GF-D8 (cell line): ENCODE measurements at regions not wholly inside any gene's neighbourhood (a gene's known extent, or its start where the extent isn't known, plus 50 kb on each side); places are given as distances from the start of the nearest gene placed in this dataset.
"Not testable (repeated sequence)": the region's sequence is repeated elsewhere in the genome, so short reads cannot be mapped to it uniquely, and the experiment has no call there.

Source experiments
- DNase-seq: peaks from one replicate; lab custom pipeline; 2025; lab: John Stamatoyannopoulos, UW

GRCh38 chr17:68097161-68097805, 61.7 kb downstream of the KPNA2 start:
- no peak for DNase-seq

GRCh38 chr17:68099341-68099753, 63.8 kb downstream of the KPNA2 start:
- DNase-seq: not testable (repeated sequence)

GRCh38 chr17:68100000-68100641, 64.6 kb downstream of the KPNA2 start:
- no peak for DNase-seq

GRCh38 chr17:68101075-68101986, 65.8 kb downstream of the KPNA2 start:
- peak; percentile 54 for DNase-seq

- no peak for DNase-seq
These were observed 66.4 kb downstream of the KPNA2 start for GRCh38 chr17:68101987-68102314.

GRCh38 chr17:68102318-68102758, 66.8 kb downstream of the KPNA2 start:
- no peak for DNase-seq

GRCh38 chr17:68103148-68103547, 67.6 kb downstream of the KPNA2 start:
- no peak for DNase-seq

- DNase-seq: no peak
These were observed 70.5 kb downstream of the KPNA2 start for GRCh38 chr17:68106085-68106484.

GRCh38 chr17:68107373-68107772, 71.8 kb downstream of the KPNA2 start:
- DNase-seq: no peak

- DNase-seq: no peak
These were observed 72.9 kb downstream of the KPNA2 start for GRCh38 chr17:68108313-68109000.

GRCh38 chr17:68109404-68109803, 73.9 kb downstream of the KPNA2 start:
- not testable (repeated sequence) for DNase-seq

- not testable (repeated sequence) for DNase-seq
These were observed 80.7 kb downstream of the KPNA2 start for GRCh38 chr17:68116211-68116610.

GRCh38 chr17:68122587-68122986, 87.1 kb downstream of the KPNA2 start:
- no peak for DNase-seq

- DNase-seq: no peak
These were observed 89.8 kb downstream of the KPNA2 start for GRCh38 chr17:68125111-68125870.

- no peak for DNase-seq
These were observed 92.4 kb downstream of the KPNA2 start for GRCh38 chr17:68127914-68128313.

- no peak for DNase-seq
These were observed 95.9 kb downstream of the KPNA2 start for GRCh38 chr17:68131456-68131855.

GRCh38 chr17:68133346-68134045, 98.0 kb downstream of the KPNA2 start:
- DNase-seq: no peak

GRCh38 chr17:68134046-68134637, 98.6 kb downstream of the KPNA2 start:
- DNase-seq: no peak

- DNase-seq: no peak
These were observed 99.2 kb downstream of the KPNA2 start for GRCh38 chr17:68134731-68135130.

- no peak for DNase-seq
These were observed 99.8 kb downstream of the KPNA2 start for GRCh38 chr17:68135141-68135887.
